ENCODE measurements at regions not wholly inside any gene's neighbourhood (a gene's known extent, or its start where the extent isn't known, plus 50 kb on each side); places are given as distances from the start of the nearest gene placed in this dataset.

GRCh38 chr2:155997538-155997937 lies 335.0 kb downstream of the NR4A2 start:
- no peak for DNase-seq
- Histone ChIP-seq H3K4me3 (ENCODE audit: insufficient read depth in 1 of 2, low read depth in 1 of 2, low read length in 2 of 2) (no peak overlapping the region), H3K9ac (ENCODE audit: low read length) (no peak overlapping the region), H2BK12ac (ENCODE audit: low read length in 2 of 2) (no peak overlapping the region), H3K79me1 (replicated peaks; ENCODE audit: low read length, poor library complexity, severe bottlenecking) (no peaks in the 10 kb centered on the region), H3K4me2 (ENCODE audit: low read length, poor library complexity, severe bottlenecking) (no peak overlapping the region), H3K4me1 (ENCODE audit: control insufficient read depth, insufficient read depth, low read depth, low read length) (no peaks in the 10 kb centered on the region), H2BK15ac (ENCODE audit: low read depth, poor library complexity, severe bottlenecking) (no peak overlapping the region), H3K9me3 (ENCODE audit: control insufficient read depth, low read length) (no peaks in the 10 kb centered on the region), H4K91ac (ENCODE audit: low read length) (no peak overlapping the region), H3K27ac (ENCODE audit: low read length, poor library complexity, severe bottlenecking) (no peak overlapping the region), H2AK5ac (ENCODE audit: low read length, severe bottlenecking) (no peak overlapping the region), H3K4ac (ENCODE audit: low read depth in 1 of 2, low read length in 2 of 2) (no peak overlapping the region), H3K14ac (ENCODE audit: low read length in 2 of 2) (no peak overlapping the region), H2AFZ (ENCODE audit: low read depth, low read length) (no peak overlapping the region), H3K18ac (ENCODE audit: low read depth in 1 of 2, low read length in 2 of 2) (no peak overlapping the region), H3K27me3 (ENCODE audit: control insufficient read depth in 1 of 2, insufficient read depth in 1 of 2, low read length in 2 of 2) (no peaks in the 10 kb centered on the region), H2BK120ac (ENCODE audit: low read depth, low read length) (no peak overlapping the region), H3K36me3 (ENCODE audit: control insufficient read depth in 1 of 2, insufficient read depth in 2 of 2, low read depth in 1 of 2, low read length in 2 of 2) (no peaks in the 10 kb centered on the region), H4K8ac (ENCODE audit: low read length) (no peak overlapping the region), H3K23ac (ENCODE audit: low read length in 2 of 2) (no peak overlapping the region), H2BK5ac (ENCODE audit: low read depth, low read length, poor library complexity, severe bottlenecking) (no peak overlapping the region)
- WGBS: 60% methylated on average over 1 of the region's 2 CpGs

- no peak overlapping the region for H3K4ac ChIP-seq (ENCODE audit: low read depth in 1 of 2, low read length in 2 of 2)
- H3K4me3 ChIP-seq (ENCODE audit: insufficient read depth in 1 of 2, low read depth in 1 of 2, low read length in 2 of 2): no peak overlapping the region
- no peak overlapping the region for H4K8ac ChIP-seq (ENCODE audit: low read length)
- H2BK5ac ChIP-seq (ENCODE audit: low read depth, low read length, poor library complexity, severe bottlenecking): no peak overlapping the region
- no peak overlapping the region for H2BK12ac ChIP-seq (ENCODE audit: low read length in 2 of 2)
- WGBS: 75% methylated on average over 1 of the region's 1 CpG
- H3K23ac ChIP-seq (ENCODE audit: low read length in 2 of 2): no peak overlapping the region
- no peak overlapping the region for H3K4me2 ChIP-seq (ENCODE audit: low read length, poor library complexity, severe bottlenecking)
- no peak overlapping the region for H2BK15ac ChIP-seq (ENCODE audit: low read depth, poor library complexity, severe bottlenecking)
- no peak overlapping the region for H3K14ac ChIP-seq (ENCODE audit: low read length in 2 of 2)
- no peaks in the 10 kb centered on the region for H3K4me1 ChIP-seq (ENCODE audit: control insufficient read depth, insufficient read depth, low read depth, low read length)
- H3K27ac ChIP-seq (ENCODE audit: low read length, poor library complexity, severe bottlenecking): no peak overlapping the region
- no peak overlapping the region for H2AK5ac ChIP-seq (ENCODE audit: low read length, severe bottlenecking)
- H3K36me3 ChIP-seq (ENCODE audit: control insufficient read depth in 1 of 2, insufficient read depth in 2 of 2, low read depth in 1 of 2, low read length in 2 of 2): no peaks in the 10 kb centered on the region
- H2BK120ac ChIP-seq (ENCODE audit: low read depth, low read length): no peak overlapping the region
- no peak overlapping the region for H2AFZ ChIP-seq (ENCODE audit: low read depth, low read length)
- peaks cover 4% of the 10 kb centered on the region for H3K9me3 ChIP-seq (ENCODE audit: control insufficient read depth, low read length)
- DNase-seq: no peak
- no peak overlapping the region for H4K91ac ChIP-seq (ENCODE audit: low read length)
- H3K27me3 ChIP-seq (ENCODE audit: control insufficient read depth in 1 of 2, insufficient read depth in 1 of 2, low read length in 2 of 2): no peaks in the 10 kb centered on the region
- no peak overlapping the region for H3K9ac ChIP-seq (ENCODE audit: low read length)
- H3K18ac ChIP-seq (ENCODE audit: low read depth in 1 of 2, low read length in 2 of 2): no peak overlapping the region
- H3K79me1 ChIP-seq (replicated peaks; ENCODE audit: low read length, poor library complexity, severe bottlenecking): no peaks in the 10 kb centered on the region
Observed at GRCh38 chr2:155994315-155994714, 338.2 kb downstream of the NR4A2 start.

GRCh38 chr2:155983845-155984244 lies 348.7 kb downstream of the NR4A2 start:
- Histone ChIP-seq H3K27me3 (ENCODE audit: control insufficient read depth in 1 of 2, insufficient read depth in 1 of 2, low read length in 2 of 2) (no peaks in the 10 kb centered on the region), H3K4me1 (ENCODE audit: control insufficient read depth, insufficient read depth, low read depth, low read length) (no peaks in the 10 kb centered on the region), H2BK15ac (ENCODE audit: low read depth, poor library complexity, severe bottlenecking) (no peak overlapping the region), H3K4me2 (ENCODE audit: low read length, poor library complexity, severe bottlenecking) (no peak overlapping the region), H3K18ac (ENCODE audit: low read depth in 1 of 2, low read length in 2 of 2) (no peak overlapping the region), H2BK12ac (ENCODE audit: low read length in 2 of 2) (no peak overlapping the region), H3K9ac (ENCODE audit: low read length) (no peak overlapping the region), H4K91ac (ENCODE audit: low read length) (no peak overlapping the region), H3K4me3 (ENCODE audit: insufficient read depth in 1 of 2, low read depth in 1 of 2, low read length in 2 of 2) (no peak overlapping the region), H3K23ac (ENCODE audit: low read length in 2 of 2) (no peak overlapping the region), H3K27ac (ENCODE audit: low read length, poor library complexity, severe bottlenecking) (no peak overlapping the region), H3K9me3 (ENCODE audit: control insufficient read depth, low read length) (no peaks in the 10 kb centered on the region), H2AFZ (ENCODE audit: low read depth, low read length) (no peak overlapping the region), H3K79me1 (replicated peaks; ENCODE audit: low read length, poor library complexity, severe bottlenecking) (no peaks in the 10 kb centered on the region), H4K8ac (ENCODE audit: low read length) (no peak overlapping the region), H2BK120ac (ENCODE audit: low read depth, low read length) (no peak overlapping the region), H3K14ac (ENCODE audit: low read length in 2 of 2) (no peak overlapping the region), H3K36me3 (ENCODE audit: control insufficient read depth in 1 of 2, insufficient read depth in 2 of 2, low read depth in 1 of 2, low read length in 2 of 2) (no peaks in the 10 kb centered on the region), H2BK5ac (ENCODE audit: low read depth, low read length, poor library complexity, severe bottlenecking) (no peak overlapping the region), H2AK5ac (ENCODE audit: low read length, severe bottlenecking) (no peak overlapping the region), H3K4ac (ENCODE audit: low read depth in 1 of 2, low read length in 2 of 2) (no peak overlapping the region)
- no CpG with 5 or more reads among the region's 1 CpG for WGBS
- DNase-seq: no peak

GRCh38 chr2:155982135-155982534 lies 350.4 kb downstream of the NR4A2 start:
- H3K27ac ChIP-seq (ENCODE audit: low read length, poor library complexity, severe bottlenecking): no peak overlapping the region
- H3K18ac ChIP-seq (ENCODE audit: low read depth in 1 of 2, low read length in 2 of 2): no peak overlapping the region
- H3K27me3 ChIP-seq (ENCODE audit: control insufficient read depth in 1 of 2, insufficient read depth in 1 of 2, low read length in 2 of 2): no peaks in the 10 kb centered on the region
- no peak overlapping the region for H2BK5ac ChIP-seq (ENCODE audit: low read depth, low read length, poor library complexity, severe bottlenecking)
- H3K14ac ChIP-seq (ENCODE audit: low read length in 2 of 2): no peak overlapping the region
- no peak overlapping the region for H3K4me2 ChIP-seq (ENCODE audit: low read length, poor library complexity, severe bottlenecking)
- no peak overlapping the region for H3K23ac ChIP-seq (ENCODE audit: low read length in 2 of 2)
- H2BK15ac ChIP-seq (ENCODE audit: low read depth, poor library complexity, severe bottlenecking): no peak overlapping the region
- H3K79me1 ChIP-seq (replicated peaks; ENCODE audit: low read length, poor library complexity, severe bottlenecking): no peaks in the 10 kb centered on the region
- no peak overlapping the region for H2AFZ ChIP-seq (ENCODE audit: low read depth, low read length)
- no peak overlapping the region for H2AK5ac ChIP-seq (ENCODE audit: low read length, severe bottlenecking)
- H4K91ac ChIP-seq (ENCODE audit: low read length): no peak overlapping the region
- H3K4ac ChIP-seq (ENCODE audit: low read depth in 1 of 2, low read length in 2 of 2): no peak overlapping the region
- H3K9ac ChIP-seq (ENCODE audit: low read length): no peak overlapping the region
- DNase-seq: no peak
- no peaks in the 10 kb centered on the region for H3K36me3 ChIP-seq (ENCODE audit: control insufficient read depth in 1 of 2, insufficient read depth in 2 of 2, low read depth in 1 of 2, low read length in 2 of 2)
- H2BK12ac ChIP-seq (ENCODE audit: low read length in 2 of 2): no peak overlapping the region
- no CpG with 5 or more reads among the region's 1 CpG for WGBS
- H2BK120ac ChIP-seq (ENCODE audit: low read depth, low read length): no peak overlapping the region
- H3K4me1 ChIP-seq (ENCODE audit: control insufficient read depth, insufficient read depth, low read depth, low read length): no peaks in the 10 kb centered on the region
- H4K8ac ChIP-seq (ENCODE audit: low read length): no peak overlapping the region
- no peaks in the 10 kb centered on the region for H3K9me3 ChIP-seq (ENCODE audit: control insufficient read depth, low read length)
- H3K4me3 ChIP-seq (ENCODE audit: insufficient read depth in 1 of 2, low read depth in 1 of 2, low read length in 2 of 2): no peak overlapping the region
